ENCODE measurements at regions not wholly inside any gene's neighbourhood (a gene's known extent, or its start where the extent isn't known, plus 50 kb on each side); places are given as distances from the start of the nearest gene placed in this dataset.
"Not testable (repeated sequence)": the region's sequence is repeated elsewhere in the genome, so short reads cannot be mapped to it uniquely, and the experiment has no call there.

DNA sequence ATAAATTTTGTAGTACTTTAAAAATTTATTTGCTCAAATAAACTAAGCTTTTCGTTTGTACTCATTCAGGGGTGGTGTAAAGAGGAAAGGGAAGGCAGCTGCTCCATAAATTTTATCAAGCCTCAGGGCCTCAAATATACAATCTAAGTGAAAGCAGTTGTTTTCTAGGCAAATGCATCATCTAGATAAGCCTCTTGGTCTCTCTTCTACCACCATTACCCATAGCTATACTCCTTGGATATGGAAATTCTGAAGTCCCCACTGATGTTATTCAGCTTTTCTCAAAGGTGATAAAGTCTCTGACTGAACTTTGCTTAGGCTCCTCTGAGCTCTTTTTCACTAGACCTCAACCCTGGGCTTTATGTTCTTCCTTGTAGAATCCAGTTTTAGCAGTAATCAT, 1313.1 kb downstream of the JRKL start:
- no peak for DNase-seq
- CTCF ChIA-PET = no interaction called here
- intact Hi-C loops (cut with micrococcal nuclease; ENCODE audit: unreplicated experiment) = no loop called here
- Histone ChIP-seq H3K9me2 (ENCODE audit: insufficient read depth) (no peaks in the 10 kb centered on the region), H3K27me3 (ENCODE audit: insufficient read depth, low read depth) (no peaks in the 10 kb centered on the region), H3K4me2 (no peak overlapping the region), H2AFZ (no peak overlapping the region), H3K27ac (no peak overlapping the region), H3K9me3 (ENCODE audit: insufficient read depth, low read depth) (no peaks in the 10 kb centered on the region), H3K4me3 (no peak overlapping the region), H3K79me2 (ENCODE audit: low read depth) (no peaks in the 10 kb centered on the region), H3K4me1 (replicated peaks; ENCODE audit: insufficient read depth) (no peaks in the 10 kb centered on the region), H3K36me3 (ENCODE audit: low read depth) (no peaks in the 10 kb centered on the region), H4K20me1 (ENCODE audit: insufficient read depth) (no peaks in the 10 kb centered on the region), H3F3A (ENCODE audit: insufficient read depth, low read depth) (no peaks in the 10 kb centered on the region)
- POLR2A ChIA-PET (ENCODE audit: unreplicated experiment) = no interaction called here
- no TSS peak for BruUV-seq (replicated peaks)
- TF ChIP-seq, protein P1, sequence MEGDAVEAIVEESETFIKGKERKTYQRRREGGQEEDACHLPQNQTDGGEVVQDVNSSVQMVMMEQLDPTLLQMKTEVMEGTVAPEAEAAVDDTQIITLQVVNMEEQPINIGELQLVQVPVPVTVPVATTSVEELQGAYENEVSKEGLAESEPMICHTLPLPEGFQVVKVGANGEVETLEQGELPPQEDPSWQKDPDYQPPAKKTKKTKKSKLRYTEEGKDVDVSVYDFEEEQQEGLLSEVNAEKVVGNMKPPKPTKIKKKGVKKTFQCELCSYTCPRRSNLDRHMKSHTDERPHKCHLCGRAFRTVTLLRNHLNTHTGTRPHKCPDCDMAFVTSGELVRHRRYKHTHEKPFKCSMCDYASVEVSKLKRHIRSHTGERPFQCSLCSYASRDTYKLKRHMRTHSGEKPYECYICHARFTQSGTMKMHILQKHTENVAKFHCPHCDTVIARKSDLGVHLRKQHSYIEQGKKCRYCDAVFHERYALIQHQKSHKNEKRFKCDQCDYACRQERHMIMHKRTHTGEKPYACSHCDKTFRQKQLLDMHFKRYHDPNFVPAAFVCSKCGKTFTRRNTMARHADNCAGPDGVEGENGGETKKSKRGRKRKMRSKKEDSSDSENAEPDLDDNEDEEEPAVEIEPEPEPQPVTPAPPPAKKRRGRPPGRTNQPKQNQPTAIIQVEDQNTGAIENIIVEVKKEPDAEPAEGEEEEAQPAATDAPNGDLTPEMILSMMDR (conservative IDR thresholded peaks at IDR 0.05) = no peak
- TF ChIP-seq EZH2 (IDR thresholded peaks at IDR 0.05; ENCODE audit: low read depth) = no peak

GRCh38 chr11:97703851-97704250, 1314.0 kb downstream of the JRKL start:
- intact Hi-C loops (cut with micrococcal nuclease; ENCODE audit: unreplicated experiment) = no loop called here
- H3K36me3 ChIP-seq (ENCODE audit: low read depth) = no peaks in the 10 kb centered on the region
- no peaks in the 10 kb centered on the region for H3K9me2 ChIP-seq (ENCODE audit: insufficient read depth)
- no peaks in the 10 kb centered on the region for H3K4me1 ChIP-seq (replicated peaks; ENCODE audit: insufficient read depth)
- TF ChIP-seq, protein P1 (conservative IDR thresholded peaks at IDR 0.05) = no peak
- no peak for TF ChIP-seq EZH2 (IDR thresholded peaks at IDR 0.05; ENCODE audit: low read depth)
- CTCF ChIA-PET = no interaction called here
- no peak overlapping the region for H3K4me3 ChIP-seq
- no peaks in the 10 kb centered on the region for H3F3A ChIP-seq (ENCODE audit: insufficient read depth, low read depth)
- H3K9me3 ChIP-seq (ENCODE audit: insufficient read depth, low read depth) = no peaks in the 10 kb centered on the region
- no peaks in the 10 kb centered on the region for H3K27me3 ChIP-seq (ENCODE audit: insufficient read depth, low read depth)
- H2AFZ ChIP-seq = no peak overlapping the region
- H3K27ac ChIP-seq = no peak overlapping the region
- no TSS peak for BruUV-seq (replicated peaks)
- H3K4me2 ChIP-seq = no peak overlapping the region
- POLR2A ChIA-PET (ENCODE audit: unreplicated experiment) = no interaction called here
- DNase-seq = no peak
- H3K79me2 ChIP-seq (ENCODE audit: low read depth) = no peaks in the 10 kb centered on the region
- no peaks in the 10 kb centered on the region for H4K20me1 ChIP-seq (ENCODE audit: insufficient read depth)

GRCh38 chr11:97705441-97705840, 1315.3 kb upstream of the CNTN5 start:
- H3K27ac ChIP-seq; CTCF ChIA-PET; H3K9me2 ChIP-seq (ENCODE audit: insufficient read depth): not testable (repeated sequence)

GRCh38 chr11:97717922-97718321, 1302.8 kb upstream of the CNTN5 start:
- Histone ChIP-seq H3K4me1 (replicated peaks; ENCODE audit: insufficient read depth) (no peaks in the 10 kb centered on the region), H3K4me3 (no peak overlapping the region), H2AFZ (no peak overlapping the region), H3K27ac (no peak overlapping the region), H3K4me2 (no peak overlapping the region), H3K9me3 (ENCODE audit: insufficient read depth, low read depth) (no peaks in the 10 kb centered on the region), H3K9me2 (ENCODE audit: insufficient read depth) (no peaks in the 10 kb centered on the region), H3K36me3 (ENCODE audit: low read depth) (no peaks in the 10 kb centered on the region), H3K27me3 (ENCODE audit: insufficient read depth, low read depth) (no peaks in the 10 kb centered on the region), H3F3A (ENCODE audit: insufficient read depth, low read depth) (no peaks in the 10 kb centered on the region), H3K79me2 (ENCODE audit: low read depth) (no peaks in the 10 kb centered on the region), H4K20me1 (ENCODE audit: insufficient read depth) (no peaks in the 10 kb centered on the region)
- intact Hi-C loops (cut with micrococcal nuclease; ENCODE audit: unreplicated experiment) = no loop called here
- TF ChIP-seq EZH2 (IDR thresholded peaks at IDR 0.05; ENCODE audit: low read depth) = no peak
- TF ChIP-seq, protein P1 (conservative IDR thresholded peaks at IDR 0.05) = no peak
- ChIA-PET CTCF (no interaction called here), POLR2A (ENCODE audit: unreplicated experiment) (no interaction called here)
- BruUV-seq (replicated peaks) = no TSS peak
- DNase-seq = no peak

More at GRCh38 chr11:97705441-97705840, 1315.3 kb upstream of the CNTN5 start:
- H3F3A ChIP-seq (ENCODE audit: insufficient read depth, low read depth); H3K4me2 ChIP-seq; H3K36me3 ChIP-seq (ENCODE audit: low read depth); H4K20me1 ChIP-seq (ENCODE audit: insufficient read depth); POLR2A ChIA-PET (ENCODE audit: unreplicated experiment); H3K79me2 ChIP-seq (ENCODE audit: low read depth); BruUV-seq (replicated peaks); intact Hi-C loops (cut with micrococcal nuclease; ENCODE audit: unreplicated experiment); H3K4me1 ChIP-seq (replicated peaks; ENCODE audit: insufficient read depth); DNase-seq; H3K27me3 ChIP-seq (ENCODE audit: insufficient read depth, low read depth); H3K9me3 ChIP-seq (ENCODE audit: insufficient read depth, low read depth); H2AFZ ChIP-seq; H3K4me3 ChIP-seq: not testable (repeated sequence)

All from PC-9 (cell line).